ENCODE measurements at regions not wholly inside any gene's neighbourhood (a gene's known extent, or its start where the extent isn't known, plus 50 kb on each side); places are given as distances from the start of the nearest gene placed in this dataset.
"Not testable (repeated sequence)": the region's sequence is repeated elsewhere in the genome, so short reads cannot be mapped to it uniquely, and the experiment has no call there.

DNA sequence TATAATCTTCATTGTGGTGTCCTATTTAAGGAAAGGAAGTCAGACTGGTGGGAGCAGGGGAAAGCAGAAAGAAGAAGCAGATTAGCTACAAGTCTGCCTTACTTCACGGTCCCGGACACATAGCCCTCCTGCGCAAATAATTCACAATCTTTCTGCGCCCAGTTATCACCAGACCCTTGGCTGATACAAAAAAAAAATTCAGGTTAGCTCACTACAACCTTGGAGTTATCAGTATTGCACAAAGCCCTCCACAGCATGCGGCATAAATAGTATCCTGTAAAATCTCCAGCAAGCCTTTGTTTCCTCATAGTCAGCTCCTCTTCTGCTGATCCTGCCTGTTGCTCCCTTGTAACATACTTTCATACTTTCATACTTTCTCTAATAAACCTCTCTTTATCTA is 148.6 kb upstream of the FUT9 start:
- no peak for DNase-seq

DNA sequence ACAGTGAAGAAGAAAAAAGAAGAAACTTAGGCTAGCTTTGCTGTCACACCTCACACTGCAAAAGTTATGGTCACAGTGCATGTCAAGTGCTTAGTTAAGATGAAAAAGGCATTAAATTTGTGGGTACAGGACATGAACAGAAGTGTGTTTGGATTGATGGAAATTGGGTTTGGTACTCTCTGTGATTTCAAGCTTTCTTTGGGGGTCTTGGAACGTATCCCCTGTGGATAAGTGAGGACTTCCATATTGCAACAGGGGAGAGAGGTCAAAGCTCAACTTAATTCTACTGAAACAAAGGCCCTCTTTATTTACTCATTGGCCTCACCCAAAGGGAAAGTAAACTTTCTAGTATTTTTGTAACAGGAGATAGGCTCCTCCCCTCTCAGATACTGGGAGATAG is 138.3 kb upstream of the FUT9 start:
- no peak for DNase-seq

DNA sequence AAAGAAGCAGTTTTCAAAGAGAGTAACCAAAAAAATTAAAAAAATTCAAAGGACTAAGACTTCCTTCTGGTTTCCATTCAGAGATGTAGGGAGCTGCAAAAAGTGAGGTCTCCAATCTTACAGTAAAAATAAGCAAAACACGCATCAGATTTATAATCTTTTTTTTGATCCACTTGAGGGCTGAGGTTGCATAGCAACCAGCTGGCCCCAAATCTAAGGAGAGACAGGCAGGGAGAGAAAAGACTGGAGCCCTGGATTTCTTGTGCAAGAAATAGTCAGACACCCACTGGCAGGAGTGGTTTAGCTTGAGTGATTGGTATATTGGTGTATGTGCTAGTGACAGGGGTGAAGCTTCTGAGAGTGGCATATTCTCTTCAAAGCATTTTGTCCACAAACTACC is 135.9 kb upstream of the FUT9 start:
- DNase-seq = no peak

DNA sequence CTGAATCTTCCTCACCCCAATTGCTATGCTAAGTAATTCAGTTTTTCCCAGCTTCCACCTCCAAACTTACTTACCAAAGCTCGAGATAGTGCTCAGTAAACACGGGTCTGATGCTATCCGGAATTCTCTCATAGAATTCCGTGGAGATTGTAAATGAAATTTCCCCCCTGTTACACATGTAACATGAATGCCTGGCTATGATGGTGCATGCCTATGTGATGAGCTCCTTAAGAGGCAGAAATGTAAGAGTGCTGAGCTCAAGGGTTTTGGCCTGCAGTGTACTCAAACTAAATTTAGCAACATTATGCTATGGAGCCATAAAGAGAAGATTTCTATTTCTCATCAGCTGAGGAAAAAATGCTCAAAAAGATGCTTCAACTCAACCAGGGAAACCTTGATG is 133.4 kb upstream of the FUT9 start:
- no peak for DNase-seq

DNA sequence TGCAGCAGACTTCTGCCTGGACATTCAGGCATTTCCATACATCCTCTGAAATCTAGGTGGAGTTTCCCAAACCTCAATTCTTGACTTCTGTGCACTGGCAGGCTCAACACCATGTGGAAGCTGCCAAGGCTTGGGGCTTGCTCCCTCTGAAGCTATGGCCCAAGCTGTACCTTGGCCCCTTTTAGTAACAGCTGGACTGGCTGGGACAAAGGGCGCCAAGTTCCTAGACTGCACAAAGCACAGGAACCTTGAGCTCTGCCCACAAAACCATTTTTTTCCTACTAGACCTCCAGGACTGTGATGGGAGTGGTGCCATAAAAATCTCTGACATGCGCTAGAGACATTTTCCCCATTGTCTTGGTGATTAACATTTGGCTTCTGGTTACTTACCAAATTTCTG is 127.1 kb upstream of the FUT9 start:
- not testable (repeated sequence) for DNase-seq

DNA sequence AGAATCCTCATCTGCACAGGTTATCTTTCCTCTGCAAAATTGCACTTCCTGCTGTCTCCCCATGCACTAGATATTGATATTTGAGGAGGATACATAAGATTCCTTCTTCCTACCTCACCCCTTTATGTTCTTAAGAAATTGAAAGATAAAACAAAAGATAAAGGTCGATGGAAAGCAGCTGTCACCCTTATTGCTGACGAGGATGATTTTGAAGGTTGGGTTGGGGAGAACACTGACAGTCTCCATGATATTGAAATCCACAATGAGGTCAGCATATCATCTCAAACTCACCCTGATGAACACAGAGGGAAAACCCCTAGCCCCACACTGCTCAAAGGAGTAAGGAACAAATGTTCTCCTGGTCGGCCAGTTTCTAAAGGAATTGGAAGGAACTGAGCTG is 110.6 kb upstream of the FUT9 start:
- DNase-seq = no peak

DNA sequence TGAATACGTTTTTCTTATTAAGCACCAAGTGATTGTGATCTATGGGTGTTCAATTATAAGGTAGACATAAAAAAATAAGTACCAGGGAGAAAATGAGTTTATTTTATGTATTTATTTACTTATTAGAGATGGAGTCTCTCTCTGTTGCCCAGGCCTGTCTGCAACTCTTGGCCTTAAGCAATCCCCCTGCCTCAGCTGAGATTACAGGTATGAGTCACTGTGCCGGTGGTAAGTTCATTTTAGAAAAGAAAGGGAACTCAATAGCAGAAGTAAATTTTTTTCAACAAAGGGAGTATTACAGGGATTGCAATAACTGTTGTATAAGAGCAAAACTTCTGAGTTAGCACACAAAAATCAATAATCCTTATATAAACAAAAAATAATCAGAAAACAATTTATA is 98.7 kb upstream of the FUT9 start:
- DNase-seq = peak; percentile 54

DNA sequence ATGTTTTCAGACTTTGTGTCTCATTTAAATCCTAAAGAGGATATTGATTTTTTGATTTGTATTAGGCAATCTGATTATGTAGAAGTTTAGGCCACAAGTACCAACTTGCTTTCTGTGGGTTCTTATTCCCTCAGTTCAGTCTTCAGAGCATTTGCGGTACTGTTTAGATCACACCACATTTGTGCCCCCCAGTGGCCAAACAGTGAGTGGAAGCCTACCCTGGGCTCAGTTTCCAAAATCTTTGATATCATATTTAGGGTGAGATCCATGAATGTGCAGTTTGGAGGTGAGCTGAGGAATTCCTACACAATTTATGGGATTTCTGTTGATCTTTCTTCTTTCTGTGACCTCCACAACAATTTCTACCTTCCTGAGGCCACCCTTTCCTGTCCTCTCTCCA is 92.3 kb upstream of the FUT9 start:
- DNase-seq = no peak

DNA sequence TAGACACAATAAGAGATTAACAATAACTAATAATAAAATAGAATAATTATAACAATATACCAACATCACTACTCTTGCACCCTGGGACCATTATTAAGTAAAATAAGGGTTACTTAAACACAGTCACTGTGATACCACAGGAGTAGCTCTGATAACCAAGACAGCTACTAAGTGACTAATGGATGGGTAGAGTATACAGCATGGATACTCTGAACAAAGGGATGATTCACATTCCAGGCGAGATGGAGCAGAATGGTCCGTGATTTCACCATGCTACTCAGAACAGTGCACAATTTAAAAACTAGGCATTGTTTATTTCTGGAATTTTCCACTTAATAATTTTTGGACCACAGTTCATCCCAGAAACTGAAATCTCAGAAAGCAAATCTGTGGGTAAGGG is 80.0 kb upstream of the FUT9 start:
- no peak for DNase-seq

DNA sequence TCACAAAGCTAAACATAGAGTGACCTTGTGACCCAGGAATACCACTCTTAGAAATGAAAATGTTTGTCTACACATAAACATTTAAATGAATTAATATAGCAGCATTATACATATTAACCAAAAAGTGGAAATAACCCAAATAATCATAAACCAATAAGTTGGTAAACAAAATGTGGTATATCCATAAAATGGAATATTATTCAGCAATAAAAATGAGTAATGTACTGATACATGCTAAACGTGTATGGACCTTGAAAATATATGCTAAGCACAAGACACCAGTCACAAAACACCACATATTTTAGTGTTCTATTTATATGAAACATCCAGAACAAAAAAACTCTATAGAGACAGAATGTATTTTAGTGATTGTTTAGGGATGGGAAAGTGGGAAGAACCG is 68.9 kb upstream of the FUT9 start:
- no peak for DNase-seq

DNA sequence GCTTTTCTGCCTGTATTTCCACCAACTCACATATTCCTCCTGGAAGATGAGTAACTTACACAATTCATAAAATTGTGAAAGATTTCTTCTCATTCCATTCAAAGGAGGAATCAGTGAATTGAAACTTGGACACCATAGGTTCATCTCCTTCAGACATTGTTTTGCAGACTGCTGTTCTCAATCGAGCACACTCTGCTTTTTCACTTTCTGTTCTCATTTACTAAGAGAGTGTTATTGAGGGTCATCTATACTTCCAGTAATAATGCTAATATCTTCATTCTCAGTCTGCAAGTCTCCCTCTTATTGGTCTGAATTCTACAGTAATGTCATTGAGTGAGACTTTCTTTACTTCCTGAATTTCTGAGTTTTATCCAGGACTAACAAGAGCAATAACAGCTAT is 67.5 kb upstream of the FUT9 start:
- no peak for DNase-seq

DNA sequence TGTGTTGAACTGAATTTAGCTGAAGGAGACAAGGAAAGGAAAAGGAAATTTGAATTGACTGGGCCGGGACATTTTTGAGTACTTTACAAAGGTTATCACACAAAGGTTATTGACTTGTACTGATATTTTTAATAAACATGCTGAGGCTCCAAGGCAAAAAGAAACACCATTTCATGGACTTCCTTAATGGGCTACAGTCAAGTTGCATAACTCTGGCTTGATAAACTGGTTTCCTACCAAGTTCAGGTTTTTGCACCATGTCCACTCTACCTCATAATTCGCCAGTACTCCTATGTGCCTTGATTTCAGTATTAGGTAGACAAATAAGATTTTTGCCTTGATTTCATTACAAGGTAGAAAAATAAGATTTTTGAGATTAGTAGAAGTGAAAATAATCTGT is 65.8 kb upstream of the FUT9 start:
- DNase-seq = no peak

DNA sequence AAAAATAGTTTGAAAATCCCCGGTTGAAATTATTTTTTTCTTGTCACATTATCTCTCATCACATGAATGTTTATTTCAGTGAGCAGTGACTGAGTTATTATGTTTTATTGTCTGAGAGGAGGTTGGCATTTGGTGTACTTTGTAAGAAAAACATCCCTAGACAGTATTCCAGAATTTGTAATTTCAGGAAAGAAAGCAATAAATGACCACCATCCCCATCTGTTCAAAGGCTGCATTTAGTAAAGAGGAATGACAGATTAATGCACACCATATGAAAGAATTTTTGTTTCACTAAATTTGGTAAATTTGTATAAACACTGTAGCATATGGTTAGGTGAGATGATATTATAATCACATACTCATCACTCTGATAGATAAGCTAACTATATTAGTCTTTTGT is 57.1 kb upstream of the FUT9 start:
- no peak for DNase-seq

DNA sequence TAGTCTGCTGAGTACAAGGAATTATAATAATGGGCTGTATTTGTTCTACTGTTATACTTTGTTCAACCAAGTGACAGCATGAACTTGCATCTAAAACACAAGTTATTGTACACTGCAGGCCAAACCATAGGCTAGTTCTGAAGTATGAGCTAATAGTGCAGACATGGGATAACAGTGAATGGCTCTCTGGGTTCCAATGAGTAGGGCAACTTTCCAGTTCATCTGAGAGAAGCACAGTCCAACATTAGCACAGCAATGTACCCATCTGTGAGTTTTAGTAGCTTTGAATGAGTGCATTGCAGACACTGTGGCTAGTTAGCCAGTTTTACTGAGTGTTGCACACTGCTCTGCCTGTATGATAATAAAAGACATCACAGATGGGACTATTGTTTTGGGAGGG is 56.5 kb upstream of the FUT9 start:
- DNase-seq = no peak
